ENCODE measurements at regions not wholly inside any gene's neighbourhood (a gene's known extent, or its start where the extent isn't known, plus 50 kb on each side); places are given as distances from the start of the nearest gene placed in this dataset.

DNA sequence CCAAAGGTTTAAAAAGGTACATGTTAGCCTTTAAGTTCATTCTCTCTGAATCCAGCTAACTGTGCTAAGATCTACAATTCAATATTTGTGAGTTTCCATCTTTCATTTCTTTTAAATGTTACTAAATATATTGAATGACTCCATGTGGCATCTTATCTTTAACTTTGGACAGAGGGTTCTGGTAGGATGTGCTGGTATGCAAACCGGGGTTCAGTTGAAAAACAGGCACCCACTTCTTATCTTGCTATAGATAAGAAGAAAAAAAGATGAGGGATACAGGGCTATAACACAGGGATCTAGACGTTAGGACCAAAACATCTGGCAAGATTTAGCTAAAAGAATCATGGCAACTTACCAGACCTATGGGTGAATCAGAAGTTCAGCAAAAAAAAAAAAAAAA, 538.3 kb downstream of the EDEM1 start:
- TF ChIP-seq, protein P1, sequence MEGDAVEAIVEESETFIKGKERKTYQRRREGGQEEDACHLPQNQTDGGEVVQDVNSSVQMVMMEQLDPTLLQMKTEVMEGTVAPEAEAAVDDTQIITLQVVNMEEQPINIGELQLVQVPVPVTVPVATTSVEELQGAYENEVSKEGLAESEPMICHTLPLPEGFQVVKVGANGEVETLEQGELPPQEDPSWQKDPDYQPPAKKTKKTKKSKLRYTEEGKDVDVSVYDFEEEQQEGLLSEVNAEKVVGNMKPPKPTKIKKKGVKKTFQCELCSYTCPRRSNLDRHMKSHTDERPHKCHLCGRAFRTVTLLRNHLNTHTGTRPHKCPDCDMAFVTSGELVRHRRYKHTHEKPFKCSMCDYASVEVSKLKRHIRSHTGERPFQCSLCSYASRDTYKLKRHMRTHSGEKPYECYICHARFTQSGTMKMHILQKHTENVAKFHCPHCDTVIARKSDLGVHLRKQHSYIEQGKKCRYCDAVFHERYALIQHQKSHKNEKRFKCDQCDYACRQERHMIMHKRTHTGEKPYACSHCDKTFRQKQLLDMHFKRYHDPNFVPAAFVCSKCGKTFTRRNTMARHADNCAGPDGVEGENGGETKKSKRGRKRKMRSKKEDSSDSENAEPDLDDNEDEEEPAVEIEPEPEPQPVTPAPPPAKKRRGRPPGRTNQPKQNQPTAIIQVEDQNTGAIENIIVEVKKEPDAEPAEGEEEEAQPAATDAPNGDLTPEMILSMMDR (IDR thresholded peaks at IDR 0.05): no peak
- TF ChIP-seq POLR2A (IDR thresholded peaks at IDR 0.05; ENCODE audit: low read depth) (no peak), POLR2AphosphoS5 (IDR thresholded peaks at IDR 0.05) (no peak)
